ENCODE measurements at regions not wholly inside any gene's neighbourhood (a gene's known extent, or its start where the extent isn't known, plus 50 kb on each side); places are given as distances from the start of the nearest gene placed in this dataset.
"Not testable (repeated sequence)": the region's sequence is repeated elsewhere in the genome, so short reads cannot be mapped to it uniquely, and the experiment has no call there.

DNA sequence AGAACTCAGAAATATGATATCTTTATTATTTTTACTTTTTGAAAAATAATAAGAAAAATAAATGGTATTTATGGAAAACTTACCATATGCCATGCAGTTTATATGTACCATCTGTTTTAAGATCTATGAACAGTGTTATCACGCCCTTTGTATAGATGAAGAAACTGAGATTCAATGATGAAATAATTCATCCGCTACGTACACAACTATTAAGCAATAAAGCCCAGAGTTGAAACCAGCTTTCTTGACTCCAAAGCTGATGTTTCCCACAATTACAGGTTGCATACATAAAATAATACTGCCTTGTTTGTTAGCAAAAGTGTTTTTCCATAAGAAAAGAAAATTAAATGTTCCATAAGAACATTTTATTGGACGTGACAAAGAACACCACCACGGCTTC lies 67.2 kb upstream of the BCL6 start:
- no peaks in the 10 kb centered on the region for H3K4me1 ChIP-seq (ENCODE audit: low read depth)
- DNase-seq (ENCODE audit: low read depth in 1 of 2, low spot score in 1 of 2) = no peak
- H3K27ac ChIP-seq = no peak overlapping the region
- no peaks in the 10 kb centered on the region for H3K36me3 ChIP-seq
- H3K9me3 ChIP-seq (ENCODE audit: low read depth) = no peaks in the 10 kb centered on the region
- H3K4me3 ChIP-seq = no peak overlapping the region
- no peak for TF ChIP-seq CTCF (IDR thresholded peaks at IDR 0.05; ENCODE audit: low read depth, low read length)
- no peaks in the 10 kb centered on the region for H3K27me3 ChIP-seq

- no peak for TF ChIP-seq CTCF (IDR thresholded peaks at IDR 0.05; ENCODE audit: low read depth, low read length)
- H3K27me3 ChIP-seq = no peaks in the 10 kb centered on the region
- no peak for DNase-seq (ENCODE audit: low read depth in 1 of 2, low spot score in 1 of 2)
Measured at GRCh38 chr3:187813198-187813597, 67.9 kb upstream of the BCL6 start.

DNA sequence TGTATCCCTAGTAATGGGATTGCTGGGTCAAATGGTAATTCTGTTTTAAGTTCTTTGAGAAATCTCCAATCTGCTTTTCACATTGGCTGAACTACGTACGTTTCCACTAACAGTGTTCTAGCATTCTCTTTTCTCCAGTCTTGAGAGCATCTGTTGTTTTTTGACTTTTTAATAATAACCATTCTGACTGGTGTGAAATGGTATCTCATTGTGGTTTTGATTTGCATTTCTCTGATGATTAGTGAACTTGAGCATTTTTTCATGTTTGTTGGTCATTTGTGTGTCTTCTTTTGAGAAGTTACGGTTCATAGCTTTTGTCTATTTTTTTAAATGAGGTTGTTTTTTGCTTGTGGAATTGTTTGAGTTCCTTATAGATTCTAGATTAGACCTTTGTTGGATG lies 72.5 kb upstream of the BCL6 start:
- H3K4me3 ChIP-seq; H3K27me3 ChIP-seq; DNase-seq (ENCODE audit: low read depth in 1 of 2, low spot score in 1 of 2); H3K36me3 ChIP-seq; H3K4me1 ChIP-seq (ENCODE audit: low read depth); H3K9me3 ChIP-seq (ENCODE audit: low read depth); H3K27ac ChIP-seq: not testable (repeated sequence)

More at GRCh38 chr3:187813198-187813597, 67.9 kb upstream of the BCL6 start:
- Histone ChIP-seq H3K27ac (no peak overlapping the region), H3K4me1 (ENCODE audit: low read depth) (no peaks in the 10 kb centered on the region), H3K36me3 (no peaks in the 10 kb centered on the region), H3K9me3 (ENCODE audit: low read depth) (no peaks in the 10 kb centered on the region), H3K4me3 (no peak overlapping the region)

DNA sequence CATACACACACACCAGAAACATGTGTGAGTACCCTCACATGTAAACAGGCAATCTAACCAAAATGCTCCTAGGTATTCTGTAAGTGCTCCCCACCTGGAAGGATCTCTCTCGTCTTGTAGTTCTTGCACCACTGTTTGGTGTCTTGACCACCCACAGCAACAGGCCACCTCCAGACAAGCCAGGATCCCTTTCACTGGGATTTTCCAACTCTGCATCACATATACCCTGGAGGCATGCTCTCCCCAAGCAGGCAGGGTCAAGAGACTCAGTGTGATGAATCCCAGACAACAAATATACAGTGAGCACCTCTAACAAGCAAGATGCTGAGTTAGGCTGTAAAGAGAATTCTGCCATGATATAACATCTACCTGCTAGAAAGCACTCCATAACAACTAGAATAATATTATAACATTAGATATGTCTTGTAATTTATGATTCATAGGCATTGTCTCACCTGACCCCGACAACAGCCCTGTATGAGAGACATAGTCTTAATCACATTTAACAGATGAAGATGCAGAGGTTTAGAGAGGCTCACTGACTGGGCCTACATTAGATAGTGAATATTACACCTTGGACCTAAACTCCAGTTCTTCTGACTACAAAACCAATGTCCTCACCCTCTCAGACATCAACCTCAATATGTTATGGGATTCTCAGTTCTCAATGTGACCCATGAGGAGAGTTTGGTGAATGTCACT lies 76.5 kb upstream of the BCL6 start:
- H3K4me1 ChIP-seq (ENCODE audit: low read depth) = no peaks in the 10 kb centered on the region
- no peak for DNase-seq (ENCODE audit: low read depth in 1 of 2, low spot score in 1 of 2)
- H3K9me3 ChIP-seq (ENCODE audit: low read depth) = no peaks in the 10 kb centered on the region
- H3K27ac ChIP-seq = no peak overlapping the region
- no peak overlapping the region for H3K4me3 ChIP-seq
- H3K36me3 ChIP-seq = no peaks in the 10 kb centered on the region
- H3K27me3 ChIP-seq = no peaks in the 10 kb centered on the region
- no peak for TF ChIP-seq CTCF (IDR thresholded peaks at IDR 0.05; ENCODE audit: low read depth, low read length)

DNA sequence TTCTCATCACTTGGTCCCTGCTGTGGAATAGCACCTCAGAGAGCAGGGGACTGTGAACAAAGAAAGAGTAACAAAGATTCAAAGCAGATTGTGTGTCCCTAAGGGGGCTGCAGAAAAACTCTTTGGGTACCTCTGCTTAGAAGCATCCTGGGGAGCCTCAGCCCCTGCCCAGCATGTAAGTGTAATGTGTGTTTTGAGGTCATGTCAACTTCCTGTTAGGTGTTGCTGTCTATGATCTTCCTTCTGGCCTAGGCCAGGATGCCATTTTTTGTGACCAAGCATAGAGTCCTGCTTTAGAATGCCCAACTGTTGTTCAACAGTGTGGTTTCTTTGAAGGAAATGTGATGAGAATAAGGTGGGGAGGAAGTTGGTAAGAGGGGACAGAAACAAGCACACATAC lies 77.1 kb upstream of the BCL6 start:
- Histone ChIP-seq H3K4me1 (ENCODE audit: low read depth) (no peaks in the 10 kb centered on the region), H3K27ac (no peak overlapping the region), H3K4me3 (no peak overlapping the region), H3K27me3 (no peaks in the 10 kb centered on the region), H3K36me3 (no peaks in the 10 kb centered on the region), H3K9me3 (ENCODE audit: low read depth) (no peaks in the 10 kb centered on the region)
- DNase-seq (ENCODE audit: low read depth in 1 of 2, low spot score in 1 of 2) = no peak
- no peak for TF ChIP-seq CTCF (IDR thresholded peaks at IDR 0.05; ENCODE audit: low read depth, low read length)

DNA sequence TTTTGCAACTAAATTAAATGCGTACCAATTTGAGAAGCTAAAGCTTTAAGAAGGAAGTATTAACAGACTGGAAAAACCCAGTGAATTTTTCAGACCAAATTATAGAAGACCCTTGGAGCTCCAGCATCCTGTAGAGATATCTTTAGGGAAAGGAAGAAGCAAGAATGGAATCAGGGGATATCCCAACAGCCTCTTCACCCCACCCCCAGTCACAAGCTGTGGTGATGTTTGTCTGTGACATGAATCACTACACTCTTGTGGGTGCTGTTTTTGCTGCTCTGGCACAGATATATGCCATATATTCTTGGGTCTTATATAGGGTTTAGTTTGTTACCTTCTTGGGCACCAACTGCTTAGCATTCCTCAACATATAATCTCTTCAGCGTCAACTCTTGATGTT lies 78.5 kb upstream of the BCL6 start:
- TF ChIP-seq CTCF (IDR thresholded peaks at IDR 0.05; ENCODE audit: low read depth, low read length) = no peak
- H3K4me3 ChIP-seq = no peak overlapping the region
- H3K27me3 ChIP-seq = no peaks in the 10 kb centered on the region
- H3K9me3 ChIP-seq (ENCODE audit: low read depth) = no peaks in the 10 kb centered on the region
- no peaks in the 10 kb centered on the region for H3K4me1 ChIP-seq (ENCODE audit: low read depth)
- H3K36me3 ChIP-seq = no peaks in the 10 kb centered on the region
- H3K27ac ChIP-seq = no peak overlapping the region
- DNase-seq (ENCODE audit: low read depth in 1 of 2, low spot score in 1 of 2) = no peak

Measured in cardiac muscle cell (in vitro differentiated cells and primary cell).